ENCODE measurements at regions not wholly inside any gene's neighbourhood (a gene's known extent, or its start where the extent isn't known, plus 50 kb on each side); places are given as distances from the start of the nearest gene placed in this dataset.

DNA sequence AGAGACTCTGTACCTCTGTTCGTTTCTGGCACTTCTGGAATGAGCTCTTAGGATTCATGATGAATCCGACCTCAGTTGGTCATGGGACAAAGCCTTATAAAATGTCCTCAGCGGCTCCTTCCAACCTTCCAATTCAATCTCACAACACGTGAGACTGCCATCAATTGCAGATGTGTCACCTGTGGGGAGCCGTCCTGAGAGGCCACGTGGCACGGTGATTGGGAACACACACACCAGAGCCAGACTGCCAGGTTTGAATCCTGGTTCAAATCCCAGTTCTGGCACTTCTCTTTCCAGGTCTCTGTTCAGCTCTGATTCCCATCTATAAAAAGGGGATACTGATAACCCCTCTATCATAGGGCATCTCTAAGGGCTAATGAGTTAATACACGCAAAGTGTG lies 124.5 kb downstream of the ANKRD60 start:
- no peak for DNase-seq (ENCODE audit: insufficient read length, low spot score)
- TF ChIP-seq, protein P1, sequence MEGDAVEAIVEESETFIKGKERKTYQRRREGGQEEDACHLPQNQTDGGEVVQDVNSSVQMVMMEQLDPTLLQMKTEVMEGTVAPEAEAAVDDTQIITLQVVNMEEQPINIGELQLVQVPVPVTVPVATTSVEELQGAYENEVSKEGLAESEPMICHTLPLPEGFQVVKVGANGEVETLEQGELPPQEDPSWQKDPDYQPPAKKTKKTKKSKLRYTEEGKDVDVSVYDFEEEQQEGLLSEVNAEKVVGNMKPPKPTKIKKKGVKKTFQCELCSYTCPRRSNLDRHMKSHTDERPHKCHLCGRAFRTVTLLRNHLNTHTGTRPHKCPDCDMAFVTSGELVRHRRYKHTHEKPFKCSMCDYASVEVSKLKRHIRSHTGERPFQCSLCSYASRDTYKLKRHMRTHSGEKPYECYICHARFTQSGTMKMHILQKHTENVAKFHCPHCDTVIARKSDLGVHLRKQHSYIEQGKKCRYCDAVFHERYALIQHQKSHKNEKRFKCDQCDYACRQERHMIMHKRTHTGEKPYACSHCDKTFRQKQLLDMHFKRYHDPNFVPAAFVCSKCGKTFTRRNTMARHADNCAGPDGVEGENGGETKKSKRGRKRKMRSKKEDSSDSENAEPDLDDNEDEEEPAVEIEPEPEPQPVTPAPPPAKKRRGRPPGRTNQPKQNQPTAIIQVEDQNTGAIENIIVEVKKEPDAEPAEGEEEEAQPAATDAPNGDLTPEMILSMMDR (IDR thresholded peaks at IDR 0.05; ENCODE audit: insufficient read depth, missing control alignments): no peak
- FAIRE-seq: no peak

DNA sequence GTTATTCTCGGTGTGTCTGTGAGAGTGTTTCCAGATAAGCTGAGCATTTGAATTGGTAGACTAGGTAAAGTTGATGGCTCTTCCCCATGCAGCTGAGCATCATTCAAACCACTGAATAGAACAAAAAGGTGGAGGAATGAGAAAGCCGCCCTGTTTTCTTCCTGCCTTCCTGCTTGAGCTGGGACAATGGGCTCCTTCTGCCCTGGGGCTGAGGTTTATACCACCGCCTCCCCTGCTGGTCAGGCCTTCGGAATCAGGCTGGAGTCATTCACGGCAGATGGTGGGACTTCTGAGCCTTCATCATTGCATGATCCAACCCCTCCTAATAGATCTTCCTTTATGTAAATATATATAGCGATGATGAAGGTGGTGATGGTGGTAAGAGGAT lies 124.9 kb downstream of the ANKRD60 start:
- no peak for FAIRE-seq
- TF ChIP-seq, protein P1 (IDR thresholded peaks at IDR 0.05; ENCODE audit: insufficient read depth, missing control alignments): no peak
- no peak for DNase-seq (ENCODE audit: insufficient read length, low spot score)

DNA sequence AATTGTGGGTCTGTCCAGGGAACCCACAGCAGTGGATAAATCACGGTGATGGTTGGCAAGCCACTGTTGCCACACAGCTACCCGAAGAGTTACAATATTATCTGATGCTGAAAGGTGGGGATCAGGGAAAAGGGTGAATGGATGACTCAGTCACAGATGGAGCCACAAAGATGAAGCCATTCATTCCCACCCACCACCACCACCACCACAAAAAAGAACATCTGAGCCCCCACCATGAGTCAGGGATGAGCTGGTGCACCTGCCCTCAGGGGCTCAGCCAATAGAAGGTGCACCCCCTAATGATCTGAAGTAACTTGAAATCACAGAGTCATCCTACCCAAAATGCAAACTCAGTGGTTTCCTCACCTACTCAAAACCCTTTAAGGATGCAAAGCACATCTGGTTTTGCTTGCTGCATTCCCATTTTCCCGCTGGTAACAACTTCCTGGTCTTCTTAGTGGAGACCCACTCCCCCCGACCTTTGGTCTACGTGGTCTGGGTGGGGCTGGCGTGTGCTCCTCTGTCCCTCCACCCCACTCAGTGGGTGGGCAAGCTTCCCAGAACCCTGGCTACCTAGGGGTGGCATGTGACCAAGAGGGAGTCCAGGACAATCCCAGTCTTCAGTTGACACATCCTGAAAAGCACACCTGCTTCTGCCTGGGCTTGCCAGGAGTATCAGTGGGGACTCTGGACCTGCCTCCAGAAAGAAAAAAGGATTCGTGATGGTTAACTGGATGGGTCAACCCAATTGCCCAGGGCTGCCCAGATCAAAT lies 125.5 kb downstream of the ANKRD60 start:
- FAIRE-seq (no peak), DNase-seq (ENCODE audit: insufficient read length, low spot score) (no peak)
- TF ChIP-seq, protein P1 (IDR thresholded peaks at IDR 0.05; ENCODE audit: insufficient read depth, missing control alignments): no peak

DNA sequence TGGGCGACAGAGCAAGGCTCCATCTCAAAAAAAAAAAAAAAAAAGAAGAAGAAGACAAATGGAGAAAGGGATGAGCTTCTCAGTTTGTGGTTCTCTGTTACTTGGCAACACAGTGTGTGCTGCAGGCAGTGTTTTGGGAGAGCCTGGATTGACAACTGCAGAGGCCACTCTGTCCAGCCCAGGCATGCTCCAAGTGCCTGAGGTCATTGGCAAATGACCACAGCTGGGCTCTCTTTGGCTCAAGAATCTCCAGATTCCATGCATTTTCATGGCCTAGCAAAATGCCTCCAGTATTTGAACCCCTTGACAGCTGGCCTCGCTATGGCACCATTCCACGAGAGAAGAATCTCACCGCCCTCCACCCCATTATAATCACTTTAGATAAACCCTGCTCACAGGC lies 126.2 kb downstream of the ANKRD60 start:
- FAIRE-seq: no peak

DNA sequence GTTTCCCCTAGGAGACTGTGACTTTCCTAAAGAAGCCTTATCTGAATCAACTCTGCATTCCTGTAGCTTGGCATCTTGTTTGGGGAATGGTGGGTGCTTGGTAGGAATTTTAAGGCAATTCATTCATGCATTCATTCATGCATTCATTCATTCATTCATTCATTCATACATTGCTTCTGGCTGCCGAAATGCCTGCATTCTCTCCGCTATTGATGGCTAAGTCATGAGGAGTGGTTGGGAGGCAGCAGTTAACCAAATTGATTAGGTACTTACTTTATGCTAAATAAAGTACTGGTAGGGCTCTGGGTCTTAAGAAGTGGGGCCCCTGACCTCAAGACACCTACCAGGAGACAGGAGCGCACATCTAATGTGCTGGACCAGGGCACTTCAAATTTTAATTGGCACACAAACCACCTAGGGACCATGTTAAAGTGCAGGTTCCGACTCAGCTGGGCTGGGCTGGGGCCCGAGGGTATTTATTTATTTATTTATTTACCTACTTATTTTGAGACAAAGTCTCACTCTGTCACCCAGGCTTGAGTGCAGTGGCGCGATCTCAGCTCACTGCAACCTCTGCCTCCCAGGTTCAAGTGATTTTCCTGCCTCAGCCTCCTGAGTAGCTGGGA lies 127.6 kb downstream of the ANKRD60 start:
- DNase-seq (ENCODE audit: insufficient read length, low spot score): no peak
- TF ChIP-seq, protein P1 (IDR thresholded peaks at IDR 0.05; ENCODE audit: insufficient read depth, missing control alignments): no peak
- no peak for FAIRE-seq

More for the DNA sequence above, 126.2 kb downstream of the ANKRD60 start:
- no peak for DNase-seq (ENCODE audit: insufficient read length, low spot score)
- TF ChIP-seq, protein P1 (IDR thresholded peaks at IDR 0.05; ENCODE audit: insufficient read depth, missing control alignments): no peak

DNA sequence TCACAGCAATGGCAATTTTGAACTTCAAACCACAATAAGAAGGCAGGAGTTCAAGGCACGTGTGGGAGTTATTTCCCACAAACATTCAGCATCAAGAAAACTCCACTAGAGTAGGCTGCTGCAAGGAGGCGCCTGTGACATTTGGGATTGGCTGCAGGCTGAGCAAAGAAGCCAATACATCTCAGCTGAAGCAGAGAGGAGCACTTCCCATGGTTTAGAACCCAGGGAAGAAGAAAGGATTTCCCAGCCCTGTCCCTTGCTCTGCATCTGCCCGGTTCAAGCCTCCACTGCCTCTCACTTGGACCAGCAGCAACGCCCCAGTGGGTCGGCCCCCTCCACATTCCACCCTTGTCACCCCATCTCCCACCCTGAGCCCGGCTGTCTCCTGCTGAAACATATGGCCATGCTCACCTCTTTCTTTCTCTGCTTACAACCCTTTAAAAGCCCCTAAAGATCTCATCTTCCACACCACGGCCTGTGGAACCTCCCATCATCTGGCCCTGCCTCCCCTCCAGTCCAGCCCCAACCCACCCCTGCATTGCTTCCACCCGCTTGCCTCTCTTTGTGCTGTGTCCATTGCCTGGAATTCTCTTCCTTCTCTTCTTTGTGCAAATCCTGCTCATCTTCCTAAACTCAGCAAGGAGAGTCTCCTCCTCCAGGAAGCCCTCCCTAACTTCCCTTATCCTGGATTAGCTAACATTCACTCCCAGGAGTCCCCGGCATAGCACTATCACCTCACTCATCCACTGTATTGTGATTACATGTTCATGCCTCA lies 128.3 kb downstream of the ANKRD60 start:
- TF ChIP-seq, protein P1 (IDR thresholded peaks at IDR 0.05; ENCODE audit: insufficient read depth, missing control alignments): no peak
- FAIRE-seq: no peak
- no peak for DNase-seq (ENCODE audit: insufficient read length, low spot score)
